ENCODE measurements at regions not wholly inside any gene's neighbourhood (a gene's known extent, or its start where the extent isn't known, plus 50 kb on each side); places are given as distances from the start of the nearest gene placed in this dataset.

DNA sequence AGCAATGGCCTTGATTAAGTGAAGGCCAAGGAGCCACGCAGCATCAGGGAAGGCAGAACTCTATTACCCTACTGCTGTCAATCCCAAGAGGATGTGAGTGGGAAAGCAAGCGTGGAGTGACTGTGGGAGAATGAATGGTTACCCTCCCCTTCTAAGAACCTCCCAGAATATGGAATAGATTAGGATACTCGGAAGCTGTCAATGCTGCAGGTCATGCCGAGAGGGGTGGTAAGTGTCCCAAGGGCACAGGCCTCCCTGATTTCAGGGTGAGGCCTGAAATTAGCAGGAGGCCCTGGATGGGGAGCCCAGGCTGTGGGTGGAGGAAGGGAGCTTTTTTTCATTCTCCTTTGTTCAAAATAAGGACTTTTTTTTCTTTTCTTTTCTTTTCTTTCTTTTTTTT, 179.9 kb upstream of the JAG1 start:
- DNase-seq (ENCODE audit: low spot score) = no peak
- in situ Hi-C loops (cut with HindIII; ENCODE audit: low sequenced_read_pairs) = no loop called here

DNA sequence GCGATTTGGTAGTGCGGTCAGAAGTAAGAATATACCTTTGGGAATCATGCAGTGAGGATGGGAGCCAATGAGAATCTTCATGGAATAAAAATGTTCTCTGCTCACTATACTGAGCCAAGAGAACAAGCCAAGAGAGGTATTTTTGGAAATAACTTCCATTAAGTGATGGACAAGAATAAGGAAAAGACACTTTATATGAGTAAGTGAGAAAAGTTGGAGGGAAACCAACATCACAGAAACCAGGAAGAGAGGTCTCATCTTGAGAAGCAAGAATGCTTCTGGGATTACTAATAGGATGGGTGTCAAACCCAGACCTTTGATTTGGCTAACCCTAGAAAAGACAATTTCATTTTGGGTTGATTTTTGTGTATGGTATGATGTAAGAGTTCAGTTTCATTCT, 181.2 kb upstream of the JAG1 start:
- in situ Hi-C loops (cut with HindIII; ENCODE audit: low sequenced_read_pairs) = no loop called here
- no peak for DNase-seq (ENCODE audit: low spot score)

DNA sequence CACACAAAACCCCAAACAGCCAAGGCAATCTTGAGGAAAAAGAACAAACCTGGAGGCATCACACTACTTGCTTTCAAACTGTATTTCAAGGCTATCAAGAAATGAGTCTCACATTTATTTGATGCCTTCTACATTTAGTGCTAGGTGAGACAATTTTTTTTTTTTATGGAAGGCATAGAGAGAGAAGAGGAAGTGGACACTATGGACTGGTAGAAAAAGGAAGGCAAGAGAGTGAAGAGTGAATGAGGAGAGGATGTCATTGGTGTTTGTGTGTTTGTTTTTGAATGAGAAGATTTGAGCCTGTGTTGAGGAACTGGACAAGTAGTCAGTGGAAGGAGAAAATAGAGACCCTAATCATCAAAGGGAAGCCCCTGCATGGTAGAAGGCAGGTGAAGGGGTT, 182.0 kb upstream of the JAG1 start:
- no peak for DNase-seq (ENCODE audit: low spot score)
- in situ Hi-C loops (cut with HindIII; ENCODE audit: low sequenced_read_pairs) = no loop called here

- DNase-seq (ENCODE audit: low spot score) = no peak
- in situ Hi-C loops (cut with HindIII; ENCODE audit: low sequenced_read_pairs) = no loop called here
Observed at GRCh38 chr20:10856237-10857015, 182.6 kb upstream of the JAG1 start.

DNA sequence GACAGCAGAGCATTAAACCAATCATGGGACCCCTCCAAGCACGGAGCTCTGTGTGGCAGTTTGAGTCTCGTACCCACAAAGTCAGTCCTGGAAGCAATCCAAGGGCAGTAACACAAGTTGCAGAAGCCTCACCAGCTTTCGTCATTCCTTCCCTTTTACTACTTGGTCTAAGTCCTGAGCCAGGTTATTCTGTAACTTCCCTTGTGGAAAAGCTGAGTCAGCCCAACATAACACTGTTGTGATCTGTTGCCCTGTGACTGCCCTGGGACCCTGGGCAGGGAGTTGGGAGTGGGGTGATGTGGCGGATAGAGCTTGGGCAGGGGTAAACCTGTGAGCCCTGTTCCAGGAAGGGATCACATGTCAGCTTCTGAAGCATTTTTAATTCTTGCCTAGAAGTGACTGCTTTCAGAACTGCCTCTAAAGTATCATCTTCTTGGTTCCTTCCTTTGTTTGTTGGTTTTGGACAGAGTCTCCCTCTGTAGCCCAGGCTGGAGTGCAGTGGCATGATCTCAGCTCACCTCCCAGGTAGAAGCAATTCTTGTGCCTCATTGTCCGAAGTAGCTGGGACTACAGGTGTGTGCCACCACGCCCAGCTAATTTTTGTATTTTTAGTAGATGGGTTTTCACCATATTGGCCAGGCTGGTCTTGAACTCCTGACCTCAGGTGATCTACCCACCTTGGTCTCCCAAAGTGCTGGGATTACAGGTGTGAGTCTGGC, 183.7 kb upstream of the JAG1 start:
- no peak for DNase-seq (ENCODE audit: low spot score)
- in situ Hi-C loops (cut with HindIII; ENCODE audit: low sequenced_read_pairs) = no loop called here

- DNase-seq (ENCODE audit: low spot score) = no peak
- in situ Hi-C loops (cut with HindIII; ENCODE audit: low sequenced_read_pairs) = no loop called here
Observed at GRCh38 chr20:10861090-10861489, 187.3 kb upstream of the JAG1 start.

DNA sequence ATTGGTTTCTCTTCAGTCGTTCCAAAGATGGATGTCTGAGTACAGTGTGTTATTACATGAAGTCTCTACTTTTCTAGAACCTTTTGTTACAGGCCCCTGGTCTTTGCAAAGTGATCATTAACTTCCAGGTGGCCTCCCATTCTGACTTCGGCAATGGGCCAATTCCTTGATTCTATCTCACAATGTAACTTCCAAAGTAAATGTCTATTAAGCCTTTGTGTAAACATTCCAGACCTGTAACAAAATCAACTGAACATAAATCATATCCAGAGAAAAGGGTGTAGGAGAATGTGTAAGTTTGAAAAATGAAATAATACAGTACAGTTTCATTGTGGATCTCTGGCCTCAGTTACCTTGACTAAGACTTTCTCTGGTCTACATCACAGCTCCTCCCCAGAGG, 187.8 kb upstream of the JAG1 start:
- no peak for DNase-seq (ENCODE audit: low spot score)
- in situ Hi-C loops (cut with HindIII; ENCODE audit: low sequenced_read_pairs) = no loop called here

DNA sequence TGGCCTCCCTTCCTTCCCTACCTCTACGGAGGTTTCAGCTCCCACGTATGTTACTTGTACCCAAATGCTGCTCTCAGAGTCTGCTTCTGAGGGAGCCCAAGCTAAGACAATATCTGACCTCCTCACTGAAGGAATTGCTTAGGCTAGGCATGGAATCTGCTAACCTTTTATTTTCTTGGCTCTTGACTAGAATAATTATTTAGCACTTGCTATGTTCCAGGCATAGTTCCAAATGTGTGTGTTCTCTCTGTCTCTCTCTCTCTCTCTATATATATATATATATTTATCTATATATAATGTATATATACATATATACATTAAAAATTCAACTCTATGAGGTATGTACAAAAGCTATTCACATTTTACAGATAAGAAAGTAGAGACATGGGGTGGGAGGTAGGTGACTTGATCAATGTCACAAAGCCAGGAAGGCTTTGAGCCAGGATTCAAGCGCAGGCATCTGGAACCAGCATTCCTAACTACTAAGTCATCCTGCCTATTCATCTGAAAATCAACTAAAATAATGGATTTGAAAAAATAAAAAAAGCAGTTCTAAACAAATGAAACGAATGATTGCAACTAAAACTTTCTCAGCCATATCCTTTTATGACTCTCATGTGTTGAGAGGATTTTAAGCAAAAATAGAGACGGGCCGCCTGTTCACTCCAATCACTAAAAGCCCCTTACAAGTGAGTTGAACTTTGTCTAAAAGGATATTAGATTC, 189.7 kb upstream of the JAG1 start:
- DNase-seq (ENCODE audit: low spot score) = no peak
- in situ Hi-C loops (cut with HindIII; ENCODE audit: low sequenced_read_pairs) = no loop called here

GRCh38 chr20:10864076-10864672, 190.4 kb upstream of the JAG1 start:
- DNase-seq (ENCODE audit: low spot score) = no peak
- in situ Hi-C loops (cut with HindIII; ENCODE audit: low sequenced_read_pairs) = no loop called here

- in situ Hi-C loops (cut with HindIII; ENCODE audit: low sequenced_read_pairs) = no loop called here
Observed at GRCh38 chr20:10868299-10868698, 194.5 kb upstream of the JAG1 start.

GRCh38 chr20:10873026-10873425, 199.2 kb upstream of the JAG1 start:
- in situ Hi-C loops (cut with HindIII; ENCODE audit: low sequenced_read_pairs) = no loop called here
- DNase-seq (ENCODE audit: low spot score) = no peak

More at GRCh38 chr20:10868299-10868698, 194.5 kb upstream of the JAG1 start:
- DNase-seq (ENCODE audit: low spot score) = no peak

DNA sequence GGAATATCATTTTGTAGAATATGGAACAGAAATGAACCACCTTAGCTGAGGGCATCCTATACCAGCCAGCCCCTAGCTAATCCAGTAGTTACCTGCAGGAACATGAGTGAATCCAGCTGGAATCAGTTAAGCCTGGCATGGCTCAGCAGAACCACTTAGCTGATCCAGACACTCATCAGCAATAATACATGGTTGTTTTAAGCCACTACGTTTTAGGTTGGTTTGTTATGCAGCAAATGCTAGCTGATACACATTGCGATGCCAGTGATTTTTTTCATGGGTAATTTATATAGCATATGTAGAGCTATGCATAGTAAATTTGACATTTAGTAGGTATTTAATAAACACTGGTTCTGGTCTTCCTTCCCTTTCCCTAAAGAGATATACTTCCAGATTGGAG, 201.9 kb upstream of the JAG1 start:
- no peak for DNase-seq (ENCODE audit: low spot score)
- in situ Hi-C loops (cut with HindIII; ENCODE audit: low sequenced_read_pairs) = no loop called here

GRCh38 chr20:10876558-10876957, 202.8 kb upstream of the JAG1 start:
- DNase-seq (ENCODE audit: low spot score) = no peak
- in situ Hi-C loops (cut with HindIII; ENCODE audit: low sequenced_read_pairs) = no loop called here

DNA sequence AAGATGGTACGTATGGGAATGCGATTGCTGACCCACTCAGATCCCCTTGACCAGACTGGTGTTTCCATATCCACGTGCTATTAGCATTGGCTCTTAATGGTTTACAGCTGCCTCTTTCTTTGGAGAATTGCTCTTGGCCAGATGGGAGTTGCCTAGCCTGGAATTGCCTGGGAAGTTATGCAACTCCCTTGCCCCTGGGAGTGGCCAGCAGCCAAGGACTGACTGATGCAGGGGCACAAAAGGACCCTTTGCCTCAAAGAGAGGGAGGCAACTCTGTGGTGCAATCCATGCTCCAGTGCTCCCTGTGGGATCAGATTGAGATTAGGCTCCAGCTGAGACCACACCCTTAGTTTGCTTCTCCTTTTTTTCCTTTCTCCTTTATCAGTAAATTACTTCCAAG, 203.5 kb upstream of the JAG1 start:
- in situ Hi-C loops (cut with HindIII; ENCODE audit: low sequenced_read_pairs) = no loop called here
- DNase-seq (ENCODE audit: low spot score) = no peak

GRCh38 chr20:10883166-10883565, 209.4 kb upstream of the JAG1 start:
- in situ Hi-C loops (cut with HindIII; ENCODE audit: low sequenced_read_pairs) = no loop called here
- no peak for DNase-seq (ENCODE audit: low spot score)

- no peak for DNase-seq (ENCODE audit: low spot score)
- in situ Hi-C loops (cut with HindIII; ENCODE audit: low sequenced_read_pairs) = no loop called here
Observed at GRCh38 chr20:10893321-10893720, 219.5 kb upstream of the JAG1 start.

DNA sequence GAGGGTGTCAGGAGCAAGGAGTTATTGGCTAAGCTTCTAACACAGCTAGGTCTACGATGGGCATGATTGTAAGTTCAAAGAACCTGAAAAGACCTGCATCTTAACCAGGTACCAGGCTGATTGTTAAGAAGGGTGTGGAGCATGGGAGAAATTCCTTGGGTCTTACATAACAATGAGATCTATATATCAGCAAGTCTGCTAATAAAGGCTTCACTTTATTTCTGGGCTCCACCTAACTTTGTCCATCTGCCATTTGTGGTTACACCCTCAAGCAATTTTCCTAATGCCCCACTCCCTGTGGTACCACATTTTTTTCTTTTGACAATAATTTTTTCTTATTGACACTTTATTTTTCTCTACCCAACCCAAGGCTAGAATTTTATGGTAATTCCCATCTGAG, 223.5 kb upstream of the JAG1 start:
- no peak for DNase-seq (ENCODE audit: low spot score)
- in situ Hi-C loops (cut with HindIII; ENCODE audit: low sequenced_read_pairs) = no loop called here

DNA sequence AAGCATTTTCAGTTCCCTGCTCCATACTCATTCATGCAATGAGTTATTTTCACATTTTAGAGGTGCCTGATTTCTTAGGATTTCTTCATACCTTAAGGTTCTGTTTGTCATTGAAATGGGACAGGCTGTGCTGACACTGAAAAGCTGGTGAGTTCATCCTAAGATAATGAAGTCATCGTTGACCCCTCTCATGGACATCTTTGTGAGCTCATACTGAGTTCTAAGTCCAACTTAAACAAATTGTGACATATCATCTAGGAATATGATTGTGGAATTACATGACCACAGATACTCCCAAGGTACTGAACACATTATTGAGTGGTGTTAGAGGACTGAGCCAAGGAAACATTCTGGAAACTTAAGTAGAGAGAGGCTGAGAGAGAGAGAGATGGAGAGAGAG, 224.8 kb upstream of the JAG1 start:
- in situ Hi-C loops (cut with HindIII; ENCODE audit: low sequenced_read_pairs) = no loop called here
- DNase-seq (ENCODE audit: low spot score) = no peak

DNA sequence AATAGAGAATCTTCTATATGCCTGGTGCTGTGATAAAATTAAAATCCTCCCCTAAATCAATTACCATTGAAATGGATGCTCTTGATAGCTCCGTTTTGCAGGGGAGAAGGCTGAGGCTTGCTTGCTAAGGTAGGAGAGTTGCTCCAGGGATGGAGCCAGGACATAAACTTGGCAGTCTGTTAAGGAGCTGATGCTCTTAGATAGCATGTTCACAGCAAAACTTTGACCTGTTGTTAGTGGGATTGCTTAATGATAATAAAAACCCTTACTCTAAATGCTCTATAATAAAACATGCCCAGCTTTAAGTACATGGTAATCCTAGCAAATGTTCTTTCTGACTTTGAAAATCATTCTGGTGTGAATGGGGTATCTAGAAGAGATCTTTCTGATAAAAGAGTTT, 228.4 kb upstream of the JAG1 start:
- DNase-seq (ENCODE audit: low spot score) = no peak
- in situ Hi-C loops (cut with HindIII; ENCODE audit: low sequenced_read_pairs) = no loop called here
